HCT116 (cell line): ENCODE measurements at regions not wholly inside any gene's neighbourhood (a gene's known extent, or its start where the extent isn't known, plus 50 kb on each side); places are given as distances from the start of the nearest gene placed in this dataset.

Source experiments
- ATAC-seq: fragments of 200-7000 bp; cut with Tn5 transposase; 2 replicates; pipeline ENCODE4 v1.9.1; 2020; ENCODE audit warnings: mild to moderate bottlenecking, moderate library complexity
- BruUV-seq: library from RNA; stranded (reverse); fragments of 400-500 nt; replicated peaks from 2 replicates; lab custom pipeline; 2021; lab: Mats Ljungman, UMichigan
- CTCF ChIA-PET: fragments of 300-600 bp; sonication (Branson Sonifier 250); formaldehyde crosslinking; loops from one replicate; lab custom pipeline; 2021; ENCODE audit warnings: antibody characterized with exemption; lab: Charles Lee
- POLR2A ChIA-PET: fragments of 300-600, 350-600 bp; sonication (Branson Sonifier 250); formaldehyde crosslinking; loops from one replicate; lab custom pipeline; 2021; ENCODE audit warnings: antibody characterized with exemption; lab: Charles Lee
- RAD21 ChIA-PET, 2 experiments: fragments of 300-600 bp; sonication (Branson Sonifier 250); formaldehyde crosslinking; loops; one replicate each; lab custom pipeline; 2023; ENCODE audit warnings: low total read pairs in 2 of 2; ENCODE audit not compliant: uncharacterized antibody in 2 of 2, unreplicated experiment in 2 of 2, low non-redundant PET in 1 of 2; lab: Charles Lee
- DNase-seq: peaks from one replicate; pipeline ENCODE4 v3.0.0-alpha.2; 2010; ENCODE audit warnings: low read depth, low spot score
- H2AFZ ChIP-seq: fragments of 200-600 bp; shearing (Covaris generic), sonication (generic); 2 replicates; pipeline ENCODE4 v1.6.1; 2017; ENCODE audit warnings: low read depth, mixed run types, mixed read lengths, antibody characterized with exemption, low read length; ENCODE audit not compliant: poor library complexity, severe bottlenecking
- H3K27ac ChIP-seq: 2 replicates; pipeline ENCODE4 v1.5.1; 2012; ENCODE audit warnings: low read depth, low read length
- H3K27me3 ChIP-seq: fragments of 200-600 bp; sonication (generic); 2 replicates; pipeline ENCODE4 v1.6.1; 2016; ENCODE audit warnings: mixed run types, low read length, mixed read lengths; ENCODE audit not compliant: insufficient read depth
- H3K36me3 ChIP-seq, 2 experiments: fragments of 200-500 bp in 1 of 2; fragments of 200-600 bp in 1 of 2; sonication (Bioruptor generic) in 1 of 2; sonication (generic) in 1 of 2; 2 replicates each; pipeline versions ENCODE4 v1.5.1 to v1.6.1; 2014 to 2016; ENCODE audit warnings: low read length in 2 of 2, inconsistent platforms in 1 of 2, mixed read lengths in 1 of 2, mixed run types in 1 of 2; ENCODE audit not compliant: insufficient read depth in 2 of 2, control insufficient read depth in 1 of 2
- H3K4me1 ChIP-seq, 2 experiments: fragments of 200-600 bp in 1 of 2; sonication (generic) in 1 of 2; 2 replicates each; pipeline versions ENCODE4 v1.5.1 to v1.6.1; 2012 to 2017; ENCODE audit warnings: low read length in 2 of 2, inconsistent platforms in 1 of 2, mild to moderate bottlenecking in 1 of 2, mixed read lengths in 1 of 2, mixed run types in 1 of 2, moderate library complexity in 1 of 2; ENCODE audit not compliant: insufficient read depth in 2 of 2, control insufficient read depth in 1 of 2
- H3K4me2 ChIP-seq: fragments of 200-600 bp; sonication (generic); 2 replicates; pipeline ENCODE4 v1.6.1; 2017; ENCODE audit warnings: mixed run types, low read length, mixed read lengths
- H3K4me3 ChIP-seq, 2 experiments: fragments of 200-600 bp in 1 of 2; sonication (generic) in 1 of 2; replicated peaks in 1 of 2; 2 replicates each; pipeline ENCODE4 v1.5.1; 2011 to 2016; ENCODE audit warnings: low read length in 2 of 2, control low read depth in 1 of 2, low read depth in 1 of 2, mild to moderate bottlenecking in 1 of 2, mixed read lengths in 1 of 2, mixed run types in 1 of 2
- H3K79me2 ChIP-seq: fragments of 200-600 bp; sonication (generic); 2 replicates; pipeline ENCODE4 v1.6.1; 2017; ENCODE audit warnings: mild to moderate bottlenecking, mixed run types, low read length, moderate library complexity, mixed read lengths; ENCODE audit not compliant: insufficient read depth
- H3K9ac ChIP-seq: fragments of 200-600 bp; sonication (generic); 2 replicates; pipeline ENCODE4 v1.6.1; 2016; ENCODE audit warnings: low read length, mixed read lengths
- H3K9me2 ChIP-seq: fragments of 200-600 bp; sonication (generic), shearing (Covaris generic); 2 replicates; pipeline ENCODE4 v1.6.1; 2017; ENCODE audit warnings: mixed run types, mild to moderate bottlenecking, moderate library complexity; ENCODE audit not compliant: insufficient read depth
- H3K9me3 ChIP-seq, 2 experiments: fragments of 200-500 bp in 1 of 2; fragments of 200-600 bp in 1 of 2; sonication (Bioruptor generic) in 1 of 2; sonication (generic) in 1 of 2; 2 replicates each; pipeline ENCODE4 v1.6.1; 2014 to 2017; ENCODE audit warnings: low read length in 2 of 2, mixed read lengths in 2 of 2, inconsistent platforms in 1 of 2, low read depth in 1 of 2, mild to moderate bottlenecking in 1 of 2, mixed run types in 1 of 2, moderate library complexity in 1 of 2; ENCODE audit not compliant: control insufficient read depth in 1 of 2, insufficient read depth in 1 of 2
- H4K20me1 ChIP-seq: fragments of 200-600 bp; sonication (generic), shearing (Covaris generic); 2 replicates; pipeline ENCODE4 v1.6.1; 2017; ENCODE audit warnings: mixed run types, mild to moderate bottlenecking, moderate library complexity; ENCODE audit not compliant: insufficient read depth
- EGR1 ChIP-seq: IDR thresholded peaks from 2 replicates; pipeline ENCODE4 v1.6.1; 2012; ENCODE audit warnings: low read depth
- POLR2AphosphoS5 ChIP-seq: IDR thresholded peaks from 2 replicates; pipeline ENCODE4 v1.6.1; 2011; ENCODE audit warnings: mild to moderate bottlenecking, low read depth, low read length, moderate library complexity
- RAD21 ChIP-seq: IDR thresholded peaks from 2 replicates; pipeline ENCODE4 v1.6.1; 2012; ENCODE audit warnings: low read depth, mild to moderate bottlenecking
- REST ChIP-seq: IDR thresholded peaks from 2 replicates; pipeline ENCODE4 v1.6.1; 2012; ENCODE audit warnings: low read depth
- SP1 ChIP-seq: IDR thresholded peaks from 2 replicates; pipeline ENCODE4 v1.6.1; 2012; ENCODE audit warnings: low read depth
- SRF ChIP-seq: IDR thresholded peaks from 2 replicates; pipeline ENCODE4 v1.6.1; 2012; ENCODE audit warnings: low read depth
- TCF7L2 ChIP-seq: IDR thresholded peaks from 2 replicates; pipeline ENCODE4 v1.7.0; 2011; ENCODE audit warnings: borderline replicate concordance, inconsistent platforms; ENCODE audit not compliant: insufficient read depth, insufficient read length; ENCODE audit errors: extremely low read depth
- ZFX ChIP-seq: fragments of 450-650 bp; IDR thresholded peaks from 2 replicates; pipeline ENCODE4 v1.6.1; 2017
- intact Hi-C: fragments of 100-400 bp; cut with micrococcal nuclease; formaldehyde crosslinking; loops from 2 replicates; pipeline ENCODE4 v1.10.0; 2022

- H3K9me2 ChIP-seq, result no peaks in the 10 kb centered on the region
- H3K79me2 ChIP-seq, result no peaks in the 10 kb centered on the region
- ChIA-PET POLR2A (no interaction called here), CTCF (no interaction called here), RAD21 (no interaction called here)
- ATAC-seq, result no peak
- no peaks in the 10 kb centered on the region for H4K20me1 ChIP-seq
- no peaks in the 10 kb centered on the region for H3K9me3 ChIP-seq
- BruUV-seq, result no TSS peak
- no peaks in the 10 kb centered on the region for H3K36me3 ChIP-seq
- H3K4me3 ChIP-seq, result no peak overlapping the region
- H2AFZ ChIP-seq, result no peak overlapping the region
- TF ChIP-seq SP1 (no peak), REST (no peak), SRF (no peak), ZFX (no peak), EGR1 (no peak), RAD21 (no peak), POLR2AphosphoS5 (no peak), TCF7L2 (no peak)
- no peak overlapping the region for H3K4me2 ChIP-seq
- DNase-seq, result no peak
- no peaks in the 10 kb centered on the region for H3K4me1 ChIP-seq
- H3K27me3 ChIP-seq, result no peaks in the 10 kb centered on the region
- H3K9ac ChIP-seq, result no peak overlapping the region
- intact Hi-C loops, result no loop called here
- no peak overlapping the region for H3K27ac ChIP-seq
Measured at GRCh38 chr12:77767756-77768343, 62.8 kb upstream of the NAV3 start.
